Effector memory CD8-positive, alpha-beta T cell (primary cell): ENCODE measurements at regions not wholly inside any gene's neighbourhood (a gene's known extent, or its start where the extent isn't known, plus 50 kb on each side); places are given as distances from the start of the nearest gene placed in this dataset.

Source experiments
- ATAC-seq: fragments of 150-1000 bp; cut with Tn5 transposase; replicated peaks from 2 replicates; pipeline ENCODE4 v1.10.0; 2021; ENCODE audit warnings: mild to moderate bottlenecking, moderate library complexity
- DNase-seq, 3 experiments: peaks; one replicate each; pipeline ENCODE4 v3.0.0; 2021
- H3K27ac Mint-ChIP-seq, 2 donors: one replicate each; pipeline ENCODE4 v1.8.0; 2022; ENCODE audit warnings: mild to moderate bottlenecking in 2 of 2, mixed read lengths in 2 of 2, moderate library complexity in 2 of 2
- H3K27me3 Mint-ChIP-seq, 2 donors: one replicate each; pipeline ENCODE4 v1.8.0; 2022; ENCODE audit warnings: mixed read lengths in 2 of 2
- H3K36me3 Mint-ChIP-seq: one replicate; pipeline ENCODE4 v1.8.0; 2022; ENCODE audit warnings: mild to moderate bottlenecking, moderate library complexity, mixed read lengths; ENCODE audit not compliant: insufficient read depth
- H3K4me1 Mint-ChIP-seq, 2 donors: one replicate each; pipeline ENCODE4 v1.8.0; 2022; ENCODE audit warnings: low read depth in 2 of 2, mixed read lengths in 2 of 2
- H3K4me3 Mint-ChIP-seq, 2 donors: one replicate each; pipeline ENCODE4 v1.8.0; 2022; ENCODE audit warnings: mild to moderate bottlenecking in 2 of 2, mixed read lengths in 2 of 2, moderate library complexity in 2 of 2
- H3K9me3 Mint-ChIP-seq, 2 donors: one replicate each; pipeline ENCODE4 v1.8.0; 2022; ENCODE audit warnings: mixed read lengths in 2 of 2

DNA sequence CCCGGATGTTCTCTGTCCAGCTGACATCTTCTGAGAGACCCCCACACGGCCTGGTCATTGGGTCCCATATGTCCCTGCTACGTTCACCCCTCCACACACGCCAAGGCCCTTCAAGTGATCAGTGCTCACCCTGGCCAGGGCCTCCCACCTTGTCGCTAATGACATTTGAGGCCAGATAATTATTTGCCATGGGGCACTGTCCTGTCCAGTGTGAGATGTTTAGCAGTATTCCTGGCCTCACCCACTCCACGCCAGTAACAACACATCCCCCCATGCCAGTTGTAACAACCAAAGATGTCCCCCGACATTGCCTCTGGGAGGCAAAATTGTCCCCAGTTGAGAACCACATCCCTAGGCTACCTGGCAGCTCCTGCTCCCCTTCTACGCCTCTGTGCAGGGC is 49.9 kb upstream of the NANOS1 start:
- Mint-ChIP-seq H3K36me3 (peaks cover 6% of the 10 kb centered on the region), H3K4me3 (no peak overlapping the region), H3K4me1 (no peaks in the 10 kb centered on the region), H3K27ac (no peak overlapping the region), H3K27me3 (peaks cover 24 to 55% of the 10 kb centered on the region in 2 donors), H3K9me3 (peaks cover 0 to 4% of the 10 kb centered on the region in 2 donors)
- ATAC-seq, result no peak
- DNase-seq, result no peak
